SIG-M5 treated with dmso at 0.1 percent for 504 hours (cell line): ENCODE measurements at regions not wholly inside any gene's neighbourhood (a gene's known extent, or its start where the extent isn't known, plus 50 kb on each side); places are given as distances from the start of the nearest gene placed in this dataset.

Source experiments
- DNase-seq: peaks from one replicate; lab custom pipeline; 2025; ENCODE audit not compliant: unreplicated experiment; lab: John Stamatoyannopoulos, UW

DNA sequence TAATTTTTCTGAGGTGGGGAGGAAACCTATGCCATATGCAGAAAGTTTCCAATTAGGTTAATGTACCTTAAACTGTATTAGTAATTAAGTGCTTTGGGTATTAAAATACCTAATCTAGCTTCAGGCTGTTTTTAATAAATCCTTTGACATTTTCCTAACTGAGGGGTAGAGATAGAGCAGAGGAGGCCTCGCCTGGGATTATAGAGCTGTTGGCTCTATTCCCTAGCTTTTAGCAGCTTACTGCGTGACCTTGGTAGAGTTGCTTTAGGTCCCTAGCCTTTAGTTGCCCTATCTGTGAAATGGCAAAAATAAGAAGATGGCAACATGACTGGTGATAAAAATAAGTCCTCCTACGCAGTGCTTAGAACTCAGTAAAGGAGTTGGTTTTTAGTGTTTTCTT is 621.0 kb downstream of the LMO4 start:
- no peak for DNase-seq

GRCh38 chr1:87950369-87950768 is 621.7 kb downstream of the LMO4 start:
- DNase-seq: no peak

DNA sequence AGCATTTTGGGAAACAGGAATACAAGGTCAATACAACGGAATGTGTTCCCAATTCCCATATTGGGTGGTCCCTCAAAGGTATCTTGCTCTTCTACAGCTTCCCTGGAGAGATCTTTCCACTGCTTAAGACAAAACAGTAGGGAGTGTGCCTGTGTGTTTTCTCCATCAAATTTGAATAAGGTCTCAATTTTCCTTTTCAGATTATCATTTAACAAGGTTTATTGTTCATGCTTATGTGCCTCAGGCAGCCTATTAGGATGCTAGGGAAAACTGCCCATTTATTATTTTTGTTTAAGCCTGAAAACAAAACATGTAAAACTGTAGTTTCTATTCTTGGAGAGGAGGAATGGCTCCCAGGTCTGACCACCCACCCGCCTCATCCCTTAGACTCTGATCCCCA is 622.7 kb downstream of the LMO4 start:
- DNase-seq: no peak

DNA sequence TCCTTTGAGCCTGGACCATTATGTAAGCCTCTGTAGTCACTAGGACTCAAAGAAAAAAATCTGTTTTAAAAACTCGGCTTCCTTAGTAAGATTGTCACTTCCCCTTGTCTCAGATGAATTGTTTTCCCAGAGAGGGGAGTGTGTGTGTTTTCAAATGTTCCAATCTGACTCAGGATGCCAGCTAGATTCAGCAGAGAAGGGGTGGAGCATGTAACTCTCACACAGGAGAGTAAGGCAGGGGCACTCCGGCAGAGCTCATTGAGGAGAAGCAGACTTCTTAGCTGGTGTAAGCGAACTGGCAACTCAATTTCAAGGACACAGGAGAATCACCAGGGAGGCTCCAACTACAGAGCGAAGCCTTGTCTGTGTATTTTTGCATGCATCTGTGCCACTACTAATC is 623.2 kb downstream of the LMO4 start:
- DNase-seq: no peak

GRCh38 chr1:87953121-87953520 is 624.4 kb downstream of the LMO4 start:
- no peak for DNase-seq

GRCh38 chr1:87953732-87954344 is 625.2 kb downstream of the LMO4 start:
- peak; percentile 47 for DNase-seq

GRCh38 chr1:87955038-87955437 is 626.4 kb downstream of the LMO4 start:
- no peak for DNase-seq

GRCh38 chr1:87956072-87956471 is 627.4 kb downstream of the LMO4 start:
- DNase-seq: no peak

DNA sequence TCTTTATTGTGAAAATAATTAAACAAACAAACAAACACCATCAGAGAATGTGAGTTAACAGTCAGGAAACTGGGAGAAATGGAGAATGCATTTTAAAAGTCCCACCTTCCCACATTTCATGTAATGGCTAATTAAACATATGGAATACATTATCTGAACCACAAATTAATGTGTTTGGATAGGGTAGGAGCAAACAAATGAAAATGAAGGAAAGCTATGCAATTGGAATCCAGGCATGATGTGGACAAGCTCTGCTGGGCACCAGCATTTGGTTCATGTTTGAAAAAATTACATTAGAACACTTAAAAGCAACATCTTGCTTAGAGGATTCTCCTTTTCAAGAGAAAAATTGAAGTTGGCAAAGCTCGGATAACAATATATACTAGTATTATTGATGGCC is 628.1 kb downstream of the LMO4 start:
- no peak for DNase-seq

DNA sequence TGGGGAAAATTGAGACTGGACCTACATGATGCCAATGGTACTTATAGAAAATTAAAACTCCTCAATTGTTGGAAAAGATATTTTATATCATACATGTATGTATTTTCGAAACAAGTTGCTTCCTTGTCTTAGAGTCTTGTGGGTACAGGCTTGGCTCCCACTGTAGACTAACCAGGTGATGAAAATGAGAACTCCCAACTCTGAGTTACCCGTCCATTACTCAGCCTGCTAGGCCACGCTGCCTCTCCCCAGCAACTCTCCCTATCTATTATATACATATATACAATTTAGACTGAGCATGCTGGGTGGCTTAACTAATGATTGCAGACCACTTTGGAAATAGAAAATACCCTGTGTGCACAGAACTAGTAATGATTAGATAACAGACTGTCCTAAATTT is 628.7 kb downstream of the LMO4 start:
- DNase-seq: no peak

DNA sequence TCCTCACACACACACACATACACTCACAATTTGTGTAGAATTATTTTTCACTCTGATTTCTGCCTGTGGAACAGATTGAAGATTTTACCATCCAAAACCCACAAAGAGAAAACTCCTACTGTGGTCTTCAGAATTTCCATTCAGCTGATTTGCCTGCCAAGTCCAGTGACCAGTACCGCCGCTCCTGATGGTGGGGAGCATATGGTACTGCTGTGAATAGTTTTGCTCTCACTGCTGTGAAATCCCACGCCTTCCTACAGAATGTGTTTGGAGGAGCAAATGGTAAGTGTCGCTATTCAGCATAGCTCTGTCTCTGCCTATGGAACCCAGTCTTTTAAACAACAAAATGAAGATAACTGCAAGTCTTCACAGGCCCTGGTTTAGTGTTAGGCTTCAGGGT is 629.5 kb downstream of the LMO4 start:
- DNase-seq: no peak

DNA sequence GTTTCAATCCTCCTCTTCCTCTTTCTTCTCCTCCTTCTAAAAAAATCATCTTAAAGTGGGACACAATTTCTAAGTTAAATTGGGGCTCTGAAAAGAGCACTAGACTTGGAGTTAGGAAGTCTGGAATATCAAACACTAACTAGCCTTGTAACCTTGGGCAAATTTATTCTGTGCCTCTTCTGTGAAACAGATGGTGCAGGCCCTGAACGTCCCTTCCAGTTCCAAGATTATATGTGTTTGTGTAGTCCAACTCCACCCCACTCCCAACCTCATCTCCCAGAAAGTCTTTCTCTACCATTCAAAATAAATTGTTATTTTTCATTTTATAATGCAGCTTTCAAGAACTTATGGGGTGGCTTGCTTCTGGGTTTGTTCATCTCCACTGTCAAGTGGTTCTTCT is 630.0 kb downstream of the LMO4 start:
- DNase-seq: no peak

GRCh38 chr1:87959236-87959635 is 630.6 kb downstream of the LMO4 start:
- DNase-seq: no peak

DNA sequence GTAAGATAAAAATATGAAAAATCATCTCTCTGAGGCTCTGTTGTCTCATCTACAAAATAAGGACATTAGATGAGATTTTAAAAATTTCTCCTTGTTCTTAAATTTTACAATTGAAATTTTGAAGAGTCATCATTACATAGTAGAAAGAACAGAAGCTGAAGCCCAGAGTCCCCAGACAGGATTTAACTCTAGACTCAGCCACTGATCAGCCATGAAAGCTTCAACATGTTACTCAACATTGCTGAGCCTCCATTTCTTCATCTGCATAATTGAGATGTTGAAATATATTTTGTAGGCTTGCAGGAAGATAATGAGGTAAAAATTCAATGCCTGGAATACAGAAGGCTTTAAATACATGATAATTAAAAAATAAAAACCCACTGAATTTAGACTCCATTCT is 633.3 kb downstream of the LMO4 start:
- no peak for DNase-seq

- DNase-seq: no peak
Observed at GRCh38 chr1:87963556-87963955, 634.9 kb downstream of the LMO4 start.

GRCh38 chr1:87965193-87965592 is 636.5 kb downstream of the LMO4 start:
- no peak for DNase-seq

GRCh38 chr1:87968197-87968955 is 639.7 kb downstream of the LMO4 start:
- no peak for DNase-seq

- no peak for DNase-seq
Observed at GRCh38 chr1:87969040-87969439, 640.4 kb downstream of the LMO4 start.

- DNase-seq: no peak
Observed at GRCh38 chr1:87972811-87973210, 644.1 kb downstream of the LMO4 start.

DNA sequence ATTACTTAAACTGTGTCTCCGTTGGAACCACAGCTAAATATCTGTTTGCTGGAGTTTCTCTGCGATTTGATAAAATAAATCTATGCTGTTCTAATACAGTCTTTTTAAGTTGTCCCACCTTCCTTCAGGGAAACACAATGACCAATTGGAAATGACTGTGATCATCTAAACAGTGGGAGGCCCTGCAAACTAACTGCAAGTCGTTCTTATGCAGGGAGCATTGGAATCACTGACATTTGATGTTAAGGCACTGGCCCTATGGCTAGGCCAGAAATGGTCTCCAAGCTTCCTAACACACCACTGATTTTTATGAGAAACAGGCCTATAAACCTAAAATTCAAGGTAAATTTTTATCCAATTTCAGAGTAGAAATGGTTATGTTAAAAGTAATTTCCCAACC is 645.2 kb downstream of the LMO4 start:
- DNase-seq: no peak

- DNase-seq: no peak
Observed at GRCh38 chr1:87976316-87976715, 647.6 kb downstream of the LMO4 start.

DNA sequence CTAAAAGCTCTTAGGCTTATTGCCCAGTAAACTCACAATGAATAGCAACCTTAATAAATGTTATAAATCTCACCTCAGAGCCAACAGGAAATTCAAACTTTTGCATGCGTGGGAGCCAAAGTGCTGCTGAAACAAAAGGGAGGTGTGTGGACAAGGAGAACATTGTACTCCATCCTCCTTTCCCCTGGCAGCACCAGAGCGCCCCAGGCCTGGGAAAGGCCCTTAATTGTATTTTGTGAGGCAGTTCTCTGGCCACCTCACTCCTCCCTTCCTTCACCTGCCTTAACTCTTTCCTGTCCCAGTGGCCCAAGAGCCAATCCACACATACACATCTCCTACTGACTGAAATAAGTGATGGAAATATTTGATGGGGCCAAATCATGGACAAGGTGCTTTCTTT is 648.5 kb downstream of the LMO4 start:
- DNase-seq: no peak

- DNase-seq: no peak
Observed at GRCh38 chr1:87979079-87979478, 650.4 kb downstream of the LMO4 start.
